Small intestine (tissue), 7 donors: ENCODE measurements at regions not wholly inside any gene's neighbourhood (a gene's known extent, or its start where the extent isn't known, plus 50 kb on each side); places are given as distances from the start of the nearest gene placed in this dataset.

ENCODE experiments used
- DNase-seq, 2 donors: peaks; one replicate each; pipeline versions ENCODE4 v3.0.0 to v3.0.0-alpha.2; 2013
- FAIRE-seq: peaks from 2 replicates; lab custom pipeline; 2012; peaks lifted over from hg19 to GRCh38; lab: Jason Lieb, UNC
- H3K27ac ChIP-seq, 3 donors: one replicate each; pipeline ENCODE4 v1.5.1; 2013; ENCODE audit warnings: low read length in 2 of 3, mild to moderate bottlenecking in 2 of 3, control low read depth in 1 of 3, inconsistent platforms in 1 of 3, low read depth in 1 of 3, moderate library complexity in 1 of 3
- H3K27me3 ChIP-seq, 3 donors: one replicate each; pipeline ENCODE4 v1.6.1; 2013; ENCODE audit warnings: low read length in 3 of 3, inconsistent platforms in 1 of 3; ENCODE audit not compliant: control insufficient read depth in 3 of 3, insufficient read depth in 3 of 3
- H3K36me3 ChIP-seq, 3 donors: one replicate each; pipeline ENCODE4 v1.6.1; 2013; ENCODE audit warnings: low read length in 3 of 3, inconsistent platforms in 1 of 3, low read depth in 1 of 3, mild to moderate bottlenecking in 1 of 3, moderate library complexity in 1 of 3; ENCODE audit not compliant: control insufficient read depth in 3 of 3, insufficient read depth in 2 of 3
- H3K4me1 ChIP-seq, 3 donors: one replicate each; pipeline ENCODE4 v1.6.1; 2013; ENCODE audit warnings: low read length in 2 of 3, inconsistent platforms in 1 of 3, low read depth in 1 of 3, mild to moderate bottlenecking in 1 of 3, moderate library complexity in 1 of 3; ENCODE audit not compliant: control insufficient read depth in 3 of 3, insufficient read depth in 2 of 3
- H3K4me3 ChIP-seq, 3 donors: one replicate each; pipeline ENCODE4 v1.5.1; 2013; ENCODE audit warnings: low read length in 3 of 3, control low read depth in 1 of 3, inconsistent platforms in 1 of 3, low read depth in 1 of 3, mild to moderate bottlenecking in 1 of 3, moderate library complexity in 1 of 3
- H3K9me3 ChIP-seq, 2 donors: one replicate each; pipeline ENCODE4 v1.6.1; 2013; ENCODE audit warnings: low read depth in 1 of 2, low read length in 1 of 2; ENCODE audit not compliant: control insufficient read depth in 2 of 2, insufficient read depth in 1 of 2
- WGBS, 3 donors: extraction: QIAGEN DNeasy Blood & Tissue Kit; methylation state at CpG; one replicate each; pipeline ENCODE4 v1.1.7; 2013; 5-methylcytosine and 5-hydroxymethylcytosine counted together
- donor health status: healthy with polysubstance abuse.
- donor health status: control.
- donor health status: control.
- donor health status: Bipolar disorder and iron deficiency.
- donor health status: healthy.

DNA sequence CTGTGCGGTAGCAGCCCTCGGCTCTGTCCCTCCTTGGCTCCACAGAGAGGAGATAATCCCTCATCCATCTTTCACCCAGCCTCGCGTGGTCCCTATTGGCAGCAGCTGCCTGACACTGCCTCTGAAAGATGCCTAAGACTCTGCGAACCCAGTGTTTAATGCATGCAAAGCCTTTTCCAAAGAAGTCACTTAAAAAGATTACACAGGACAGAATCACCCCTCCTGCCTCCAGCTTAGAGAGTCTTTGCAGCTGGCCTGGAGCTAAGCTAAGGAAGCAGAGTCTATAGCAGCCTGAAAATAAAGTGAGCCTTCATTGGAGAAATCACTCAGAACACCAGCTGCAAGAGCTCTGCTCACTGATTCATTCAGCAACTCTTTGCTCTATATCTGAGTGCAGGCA lies 247.2 kb downstream of the SHQ1 start:
- no peaks in the 10 kb centered on the region for H3K9me3 ChIP-seq
- no peaks in the 10 kb centered on the region for H3K27me3 ChIP-seq
- WGBS, 3 donors: 77 to 89% (median 78%) methylated on average over 5 of the region's 5 CpGs
- FAIRE-seq (no peak), DNase-seq (no peak)
- no peak overlapping the region for H3K4me3 ChIP-seq
- no peak overlapping the region for H3K27ac ChIP-seq
- no peaks in the 10 kb centered on the region for H3K4me1 ChIP-seq
- no peaks in the 10 kb centered on the region for H3K36me3 ChIP-seq

GRCh38 chr3:72597756-72598195 lies 250.5 kb downstream of the SHQ1 start:
- 63 to 76% (median 67%) methylated on average over 5 of the region's 5 CpGs for WGBS, 3 donors
- Histone ChIP-seq H3K27ac (no peak overlapping the region), H3K4me3 (no peak overlapping the region), H3K36me3 (no peaks in the 10 kb centered on the region), H3K27me3 (no peaks in the 10 kb centered on the region), H3K4me1 (no peaks in the 10 kb centered on the region), H3K9me3 (no peaks in the 10 kb centered on the region)
- DNase-seq: no peak
- no peak for FAIRE-seq

- Histone ChIP-seq H3K36me3 (no peaks in the 10 kb centered on the region), H3K4me1 (peaks cover 0 to 5% (median 0%) of the 10 kb centered on the region in 3 donors), H3K4me3 (no peak overlapping the region), H3K9me3 (no peaks in the 10 kb centered on the region), H3K27me3 (no peaks in the 10 kb centered on the region), H3K27ac (no peak overlapping the region)
- DNase-seq (no peak), FAIRE-seq (no peak)
Observed at GRCh38 chr3:72597043-72597442, 251.2 kb downstream of the SHQ1 start.

DNA sequence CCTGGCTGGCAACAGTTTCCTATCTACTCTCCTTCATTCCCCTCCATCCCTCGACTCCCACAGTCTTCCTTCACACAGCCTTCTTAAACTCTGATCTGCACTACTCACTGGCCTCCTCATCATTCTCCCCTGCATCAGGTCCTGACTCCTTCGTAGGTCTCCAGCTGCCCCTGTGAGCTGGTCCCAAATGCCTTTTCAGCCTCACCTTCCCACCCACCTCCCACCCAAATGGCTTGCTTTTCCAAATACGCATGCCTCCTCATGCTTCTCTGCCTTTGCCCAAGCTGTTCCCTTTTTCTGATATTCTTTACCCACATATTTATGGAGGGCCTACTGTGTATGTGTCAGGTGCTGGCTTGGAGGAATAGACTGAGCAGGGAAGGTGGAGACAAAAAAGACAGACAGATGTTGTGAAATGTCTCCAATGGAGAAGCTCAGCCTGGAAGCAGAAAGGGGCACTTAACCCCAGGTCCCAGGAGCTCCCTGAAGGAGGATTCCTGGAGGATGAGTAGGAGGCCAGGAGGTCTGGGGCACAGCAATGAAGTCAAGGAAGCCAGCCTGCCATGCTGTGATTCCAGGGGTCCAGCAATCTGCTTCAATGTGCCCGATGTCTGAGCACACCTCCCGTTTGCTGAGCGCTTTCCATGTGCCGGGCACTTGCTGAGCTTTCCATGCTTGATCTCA lies 252.2 kb downstream of the SHQ1 start:
- Histone ChIP-seq H3K36me3 (no peaks in the 10 kb centered on the region), H3K27me3 (no peaks in the 10 kb centered on the region), H3K9me3 (no peaks in the 10 kb centered on the region), H3K4me1 (peaks cover 0 to 13% (median under 1%) of the 10 kb centered on the region in 3 donors), H3K4me3 (no peak overlapping the region), H3K27ac (no peak overlapping the region)
- DNase-seq (no peak), FAIRE-seq (no peak)
- 94 to 98% (median 95%) methylated on average over 7 of the region's 7 CpGs for WGBS, 3 donors

DNA sequence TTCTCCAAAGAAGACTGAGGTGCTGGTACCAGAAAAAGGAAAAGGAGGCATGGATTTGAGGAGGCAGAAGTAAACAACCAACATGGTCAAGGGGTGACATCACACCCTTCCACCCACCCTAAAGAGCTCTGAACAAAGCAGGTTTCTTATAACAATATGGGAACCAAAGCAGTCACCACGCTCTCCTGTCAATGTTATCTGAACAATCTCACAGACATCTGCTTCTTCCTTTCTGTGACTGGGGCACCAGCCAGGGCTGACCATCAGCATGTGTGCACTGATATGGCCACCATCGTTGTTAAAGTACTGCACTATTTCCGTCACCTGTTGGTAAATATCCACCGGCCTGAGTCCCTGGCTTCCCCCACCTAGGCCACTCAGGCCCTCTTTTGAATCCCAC lies 252.9 kb downstream of the SHQ1 start:
- Histone ChIP-seq H3K36me3 (no peaks in the 10 kb centered on the region), H3K9me3 (no peaks in the 10 kb centered on the region), H3K4me1 (peaks cover 2 to 20% (median 6%) of the 10 kb centered on the region in 3 donors), H3K27me3 (no peaks in the 10 kb centered on the region), H3K4me3 (no peak overlapping the region), H3K27ac (no peak overlapping the region)
- 80 to 83% (median 82%) methylated on average over 4 of the region's 4 CpGs for WGBS, 3 donors
- DNase-seq: no peak
- no peak for FAIRE-seq

- Histone ChIP-seq H3K9me3 (no peaks in the 10 kb centered on the region), H3K27ac (no peak overlapping the region), H3K36me3 (no peaks in the 10 kb centered on the region), H3K4me3 (no peak overlapping the region), H3K4me1 (peaks cover 2 to 26% (median 6%) of the 10 kb centered on the region in 3 donors), H3K27me3 (no peaks in the 10 kb centered on the region)
- 96 to 98% (median 97%) methylated on average over 3 of the region's 3 CpGs for WGBS, 3 donors
- no peak for FAIRE-seq
- DNase-seq: no peak
Observed at GRCh38 chr3:72594615-72595215, 253.5 kb downstream of the SHQ1 start.

GRCh38 chr3:72593881-72594397 lies 254.3 kb downstream of the SHQ1 start:
- Histone ChIP-seq H3K36me3 (no peaks in the 10 kb centered on the region), H3K27ac (no peak overlapping the region), H3K4me1 (peaks cover 2 to 29% (median 6%) of the 10 kb centered on the region in 3 donors), H3K4me3 (no peak overlapping the region), H3K27me3 (no peaks in the 10 kb centered on the region), H3K9me3 (no peaks in the 10 kb centered on the region)
- DNase-seq (no peak), FAIRE-seq (no peak)
- WGBS, 3 donors: 61 to 75% (median 63%) methylated on average over 5 of the region's 5 CpGs

DNA sequence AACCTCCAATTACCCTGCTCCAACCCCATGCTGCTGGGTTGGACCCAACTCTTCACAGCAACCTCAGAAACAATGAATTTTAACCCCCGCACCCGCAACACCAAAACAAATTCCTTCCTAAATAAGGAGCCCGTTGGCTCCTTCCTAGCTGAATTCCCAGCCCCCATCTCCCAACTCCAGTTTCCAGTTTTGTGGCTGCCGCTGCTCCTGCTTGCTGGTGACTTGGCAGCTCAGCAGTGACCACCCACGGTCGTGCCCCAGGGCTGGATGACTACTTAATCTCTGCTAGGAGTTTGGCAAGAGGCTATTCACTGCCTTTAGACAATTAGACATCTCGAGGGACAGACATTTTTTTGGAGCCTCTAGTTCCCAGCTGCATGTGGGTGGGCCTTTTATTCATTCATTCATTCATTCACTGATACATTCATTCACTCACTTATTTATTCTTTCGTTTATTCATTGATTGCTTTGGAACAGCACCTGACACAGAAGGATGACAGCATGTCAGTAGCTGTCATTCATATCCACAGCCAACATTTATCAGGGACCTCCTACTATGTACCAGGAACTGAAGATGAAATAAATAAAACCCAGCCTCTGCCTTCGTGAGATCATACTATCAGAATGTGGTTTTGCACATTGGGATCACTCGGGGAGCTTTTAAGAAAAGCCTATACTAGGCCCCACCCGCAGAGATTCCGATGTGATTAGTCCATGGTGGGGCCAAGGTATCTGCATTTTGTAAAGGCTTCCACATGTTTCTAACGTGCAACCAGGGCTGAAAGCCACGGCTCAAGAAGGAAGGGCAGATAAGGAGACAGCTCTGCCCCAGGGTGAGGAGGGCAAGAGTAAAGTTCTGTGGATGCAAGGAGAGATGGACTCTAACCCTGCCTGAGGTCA lies 256.5 kb downstream of the SHQ1 start:
- Histone ChIP-seq H3K4me1 (peaks cover 2 to 29% (median 6%) of the 10 kb centered on the region in 3 donors), H3K4me3 (no peak overlapping the region), H3K9me3 (no peaks in the 10 kb centered on the region), H3K36me3 (no peaks in the 10 kb centered on the region), H3K27me3 (no peaks in the 10 kb centered on the region), H3K27ac (peak overlapping the region; percentile 40 to 72 (median 62))
- DNase-seq: peak; percentile 61 to 87
- no peak for FAIRE-seq
- 60 to 66% (median 62%) methylated on average over 14 of the region's 14 CpGs for WGBS, 3 donors
